PC-3 (cell line): ENCODE measurements at regions not wholly inside any gene's neighbourhood (a gene's known extent, or its start where the extent isn't known, plus 50 kb on each side); places are given as distances from the start of the nearest gene placed in this dataset.

ENCODE experiments used
- ATAC-seq: fragments of 200-7000 bp; cut with Tn5 transposase; 2 replicates; pipeline ENCODE4 v1.9.1; 2020; ENCODE audit warnings: mild to moderate bottlenecking, moderate library complexity
- BruUV-seq: library from RNA; stranded (reverse); fragments of 400-500 nt; replicated peaks from 2 replicates; lab custom pipeline; 2021; lab: Mats Ljungman, UMichigan
- CTCF ChIA-PET: fragments of 300-600 bp; sonication (Branson Sonifier 250); formaldehyde crosslinking; loops from one replicate; lab custom pipeline; 2022; ENCODE audit warnings: antibody characterized with exemption; lab: Charles Lee
- POLR2A ChIA-PET: fragments of 300-600 bp; sonication (Branson Sonifier 250); formaldehyde crosslinking; loops from one replicate; lab custom pipeline; 2022; ENCODE audit warnings: antibody characterized with exemption; ENCODE audit not compliant: unreplicated experiment; lab: Charles Lee
- DNase-seq: peaks from one replicate; pipeline ENCODE4 v3.0.0-alpha.2; 2015
- H2AFZ ChIP-seq: fragments of 300-600 bp; sonication (generic); 2 replicates; pipeline ENCODE4 v1.6.0; 2016; ENCODE audit warnings: antibody characterized with exemption, low read length
- H3F3A ChIP-seq: fragments of 300-600 bp; sonication (generic); one replicate; pipeline ENCODE4 v1.6.0; 2017; ENCODE audit warnings: antibody characterized with exemption, low read length, control low read depth, mild to moderate bottlenecking; ENCODE audit not compliant: unreplicated experiment
- H3K27ac ChIP-seq: fragments of 300-600 bp; sonication (generic); 2 replicates; pipeline ENCODE4 v1.5.1; 2016; ENCODE audit warnings: mild to moderate bottlenecking, low read length
- H3K27me3 ChIP-seq: fragments of 300-600 bp; sonication (generic); 2 replicates; pipeline ENCODE4 v1.6.1; 2016; ENCODE audit warnings: low read length, mixed read lengths
- H3K36me3 ChIP-seq: fragments of 300-600 bp; sonication (generic); 2 replicates; pipeline ENCODE4 v1.6.1; 2016; ENCODE audit warnings: low read depth, mixed run types, low read length, mixed read lengths
- H3K4me1 ChIP-seq: fragments of 300-600 bp; sonication (generic); 2 replicates; pipeline ENCODE4 v1.5.1; 2016; ENCODE audit warnings: low read length; ENCODE audit not compliant: insufficient read depth
- H3K4me2 ChIP-seq: fragments of 300-600 bp; sonication (generic); 2 replicates; pipeline ENCODE4 v1.6.0; 2016; ENCODE audit warnings: low read length
- H3K4me3 ChIP-seq: fragments of 300-600 bp; sonication (generic); 2 replicates; pipeline ENCODE4 v1.5.1; 2016; ENCODE audit warnings: mild to moderate bottlenecking, low read length, mixed read lengths
- H3K79me2 ChIP-seq: fragments of 300-600 bp; sonication (generic); 2 replicates; pipeline ENCODE4 v1.6.1; 2017; ENCODE audit warnings: low read length, mixed read lengths
- H3K9ac ChIP-seq: fragments of 300-600 bp; sonication (generic); 2 replicates; pipeline ENCODE4 v1.6.0; 2016; ENCODE audit warnings: mild to moderate bottlenecking, low read length
- H3K9me2 ChIP-seq: fragments of 300-600 bp; sonication (generic); replicated peaks from 2 replicates; pipeline ENCODE4 v1.6.1; 2016; ENCODE audit warnings: mixed run types, low read length, mixed read lengths
- H3K9me3 ChIP-seq: fragments of 300-600 bp; sonication (generic); 2 replicates; pipeline ENCODE4 v1.6.1; 2016; ENCODE audit warnings: low read length, mixed read lengths
- H4K20me1 ChIP-seq: fragments of 300-600 bp; sonication (generic); 2 replicates; pipeline ENCODE4 v1.6.1; 2016; ENCODE audit warnings: low read length, mixed read lengths
- CTCF ChIP-seq: fragments of 300-600 bp; sonication (generic); conservative IDR thresholded peaks from 2 replicates; pipeline ENCODE4 v1.5.1; 2017; ENCODE audit warnings: antibody characterized with exemption, low read depth, mild to moderate bottlenecking, low read length
- EZH2 ChIP-seq: fragments of 300-600 bp; sonication (generic); IDR thresholded peaks from one replicate; pipeline ENCODE4 v1.6.1; 2017; ENCODE audit warnings: antibody characterized with exemption, mild to moderate bottlenecking, low read length; ENCODE audit not compliant: unreplicated experiment
- EZH2phosphoT487 ChIP-seq: fragments of 300-600 bp; sonication (generic); IDR thresholded peaks from 2 replicates; pipeline ENCODE4 v1.6.1; 2018; ENCODE audit warnings: mild to moderate bottlenecking, antibody characterized with exemption, low read length, borderline replicate concordance
- intact Hi-C: fragments of 100-400 bp; cut with micrococcal nuclease; formaldehyde crosslinking; loops from 2 replicates; pipeline ENCODE4 v1.9.0; 2023

- no peak for ATAC-seq
- Histone ChIP-seq H3K4me1 (no peaks in the 10 kb centered on the region), H3F3A (no peaks in the 10 kb centered on the region), H3K9me2 (no peaks in the 10 kb centered on the region), H3K4me3 (no peak overlapping the region), H3K27me3 (no peaks in the 10 kb centered on the region), H2AFZ (no peak overlapping the region), H4K20me1 (no peaks in the 10 kb centered on the region), H3K9ac (no peak overlapping the region), H3K9me3 (no peaks in the 10 kb centered on the region), H3K79me2 (no peaks in the 10 kb centered on the region), H3K4me2 (no peak overlapping the region), H3K27ac (no peak overlapping the region), H3K36me3 (no peaks in the 10 kb centered on the region)
- BruUV-seq, result no TSS peak
- POLR2A ChIA-PET, result interaction anchor here (0.6 kb wide), 1 partner anchor 101 kb away, joined by 3 read pairs; no protein-coding TSS in a partner anchor
- no peak for DNase-seq
- CTCF ChIA-PET, result no interaction called here
- no peak for TF ChIP-seq CTCF
- TF ChIP-seq EZH2, result no peak
- TF ChIP-seq EZH2phosphoT487, result no peak
- intact Hi-C loops, result no loop called here
These were observed 126.6 kb downstream of the C16orf95 start for GRCh38 chr16:87190288-87191230.

GRCh38 chr16:87192452-87193073 is 124.6 kb downstream of the C16orf95 start:
- H3K79me2 ChIP-seq, result no peaks in the 10 kb centered on the region
- no peak overlapping the region for H3K4me2 ChIP-seq
- H3K9ac ChIP-seq, result no peak overlapping the region
- H3K4me3 ChIP-seq, result no peak overlapping the region
- H3K27ac ChIP-seq, result no peak overlapping the region
- TF ChIP-seq EZH2phosphoT487, result no peak
- TF ChIP-seq EZH2, result no peak
- TF ChIP-seq CTCF, result no peak
- BruUV-seq, result no TSS peak
- CTCF ChIA-PET, result no interaction called here
- POLR2A ChIA-PET, result no interaction called here
- H3K4me1 ChIP-seq, result no peaks in the 10 kb centered on the region
- intact Hi-C loops, result no loop called here
- H4K20me1 ChIP-seq, result no peaks in the 10 kb centered on the region
- no peaks in the 10 kb centered on the region for H3F3A ChIP-seq
- H3K9me2 ChIP-seq, result no peaks in the 10 kb centered on the region
- no peaks in the 10 kb centered on the region for H3K27me3 ChIP-seq
- H3K9me3 ChIP-seq, result no peaks in the 10 kb centered on the region
- H2AFZ ChIP-seq, result no peak overlapping the region
- H3K36me3 ChIP-seq, result no peaks in the 10 kb centered on the region
- ATAC-seq (no peak), DNase-seq (no peak)
